Thoracic aorta (tissue), 2 donors: ENCODE measurements at regions not wholly inside any gene's neighbourhood (a gene's known extent, or its start where the extent isn't known, plus 50 kb on each side); places are given as distances from the start of the nearest gene placed in this dataset.

Experiments
- ATAC-seq: fragments of 150-250 bp; one replicate; pipeline ENCODE4 v1.8.0; 2017; ENCODE audit warnings: low read depth; ENCODE audit not compliant: insufficient number of reproducible peaks, low FRiP score
- DNase-seq: peaks from one replicate; pipeline ENCODE4 v3.0.0-alpha.2; 2020; ENCODE audit warnings: low spot score
- H3K27ac ChIP-seq, 2 donors: fragments of 200-600 bp; sonication (generic); 1 replicate in 1 of 2; 2 replicates in 1 of 2; pipeline ENCODE4 v1.5.1; 2016; ENCODE audit warnings: mild to moderate bottlenecking in 2 of 2, moderate library complexity in 2 of 2
- H3K27me3 ChIP-seq: fragments of 200-600 bp; sonication (generic); replicated peaks from 2 replicates; pipeline ENCODE4 v1.6.0; 2016; ENCODE audit warnings: mild to moderate bottlenecking; ENCODE audit not compliant: insufficient read depth
- H3K36me3 ChIP-seq: fragments of 200-600 bp; sonication (generic); one replicate; pipeline ENCODE4 v1.5.1; 2016
- H3K4me1 ChIP-seq, 2 donors: fragments of 200-600 bp; sonication (generic); 1 replicate in 1 of 2; 2 replicates in 1 of 2; pipeline versions ENCODE4 v1.5.1 to v1.6.0; 2016; ENCODE audit warnings: low read depth in 2 of 2, mild to moderate bottlenecking in 1 of 2; ENCODE audit not compliant: control insufficient read depth in 1 of 2
- H3K4me3 ChIP-seq: fragments of 200-600 bp; sonication (generic); 2 replicates; pipeline ENCODE4 v1.5.1; 2016; ENCODE audit warnings: mild to moderate bottlenecking
- H3K9me3 ChIP-seq: fragments of 200-600 bp; sonication (generic); 2 replicates; pipeline ENCODE4 v1.5.1; 2016
- CTCF ChIP-seq: fragments of 200-600 bp; sonication (generic); IDR thresholded peaks from one replicate; pipeline ENCODE4 v1.5.1; 2019; ENCODE audit warnings: antibody characterized with exemption

- Histone ChIP-seq H3K4me3 (no peak overlapping the region), H3K9me3 (no peaks in the 10 kb centered on the region), H3K4me1 (no peaks in the 10 kb centered on the region), H3K27me3 (no peaks in the 10 kb centered on the region), H3K27ac (no peak overlapping the region), H3K36me3 (no peaks in the 10 kb centered on the region)
- ATAC-seq (no peak), DNase-seq (no peak)
- no peak for TF ChIP-seq CTCF
Measured at GRCh38 chr10:52615331-52615730, 157.3 kb downstream of the MBL2 start.

- Histone ChIP-seq H3K36me3 (no peaks in the 10 kb centered on the region), H3K27me3 (no peaks in the 10 kb centered on the region), H3K27ac (no peak overlapping the region), H3K4me1 (no peaks in the 10 kb centered on the region), H3K9me3 (no peaks in the 10 kb centered on the region), H3K4me3 (no peak overlapping the region)
- no peak for TF ChIP-seq CTCF
- no peak for ATAC-seq
- DNase-seq, result no peak
Measured at GRCh38 chr10:52615756-52616394, 156.7 kb downstream of the MBL2 start.

GRCh38 chr10:52616395-52616764 is 156.2 kb downstream of the MBL2 start:
- ATAC-seq, result no peak
- DNase-seq, result no peak
- no peak overlapping the region for H3K27ac ChIP-seq
- H3K9me3 ChIP-seq, result no peaks in the 10 kb centered on the region
- no peak overlapping the region for H3K4me3 ChIP-seq
- no peaks in the 10 kb centered on the region for H3K27me3 ChIP-seq
- no peaks in the 10 kb centered on the region for H3K4me1 ChIP-seq
- no peaks in the 10 kb centered on the region for H3K36me3 ChIP-seq
- TF ChIP-seq CTCF, result no peak

GRCh38 chr10:52617346-52617745 is 155.2 kb downstream of the MBL2 start:
- no peak for TF ChIP-seq CTCF
- Histone ChIP-seq H3K27ac (no peak overlapping the region), H3K4me1 (no peaks in the 10 kb centered on the region), H3K36me3 (no peaks in the 10 kb centered on the region), H3K9me3 (no peaks in the 10 kb centered on the region), H3K27me3 (no peaks in the 10 kb centered on the region), H3K4me3 (no peak overlapping the region)
- DNase-seq (no peak), ATAC-seq (no peak)

GRCh38 chr10:52619052-52619451 is 153.5 kb downstream of the MBL2 start:
- H3K27me3 ChIP-seq, result no peaks in the 10 kb centered on the region
- ATAC-seq (no peak), DNase-seq (no peak)
- no peaks in the 10 kb centered on the region for H3K36me3 ChIP-seq
- no peak for TF ChIP-seq CTCF
- H3K27ac ChIP-seq, result no peak overlapping the region
- no peaks in the 10 kb centered on the region for H3K9me3 ChIP-seq
- no peak overlapping the region for H3K4me3 ChIP-seq
- H3K4me1 ChIP-seq, result no peaks in the 10 kb centered on the region
